ENCODE measurements at regions not wholly inside any gene's neighbourhood (a gene's known extent, or its start where the extent isn't known, plus 50 kb on each side); places are given as distances from the start of the nearest gene placed in this dataset.

DNA sequence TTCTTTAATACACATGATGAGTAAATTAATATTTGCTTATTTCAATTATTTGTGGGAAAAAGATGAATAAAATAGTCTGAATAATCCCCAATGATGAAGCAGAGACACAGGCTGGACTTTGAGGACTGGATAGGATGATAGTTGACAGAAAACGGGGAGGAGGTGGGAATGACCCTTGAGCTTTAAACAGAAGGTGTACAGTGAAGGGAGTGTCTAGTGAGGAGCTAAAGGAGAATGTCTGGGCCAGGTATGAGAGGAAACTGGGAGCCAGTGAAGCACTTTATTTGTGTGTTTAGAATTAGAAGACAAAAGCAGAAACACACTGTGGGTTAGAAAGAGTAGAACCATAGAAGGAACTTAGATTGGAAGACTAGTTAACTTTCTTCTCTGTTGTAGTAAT, 230.4 kb upstream of the CA10 start:
- no peak for TF ChIP-seq POLR2A (IDR thresholded peaks at IDR 0.05)
- TF ChIP-seq, protein P1, sequence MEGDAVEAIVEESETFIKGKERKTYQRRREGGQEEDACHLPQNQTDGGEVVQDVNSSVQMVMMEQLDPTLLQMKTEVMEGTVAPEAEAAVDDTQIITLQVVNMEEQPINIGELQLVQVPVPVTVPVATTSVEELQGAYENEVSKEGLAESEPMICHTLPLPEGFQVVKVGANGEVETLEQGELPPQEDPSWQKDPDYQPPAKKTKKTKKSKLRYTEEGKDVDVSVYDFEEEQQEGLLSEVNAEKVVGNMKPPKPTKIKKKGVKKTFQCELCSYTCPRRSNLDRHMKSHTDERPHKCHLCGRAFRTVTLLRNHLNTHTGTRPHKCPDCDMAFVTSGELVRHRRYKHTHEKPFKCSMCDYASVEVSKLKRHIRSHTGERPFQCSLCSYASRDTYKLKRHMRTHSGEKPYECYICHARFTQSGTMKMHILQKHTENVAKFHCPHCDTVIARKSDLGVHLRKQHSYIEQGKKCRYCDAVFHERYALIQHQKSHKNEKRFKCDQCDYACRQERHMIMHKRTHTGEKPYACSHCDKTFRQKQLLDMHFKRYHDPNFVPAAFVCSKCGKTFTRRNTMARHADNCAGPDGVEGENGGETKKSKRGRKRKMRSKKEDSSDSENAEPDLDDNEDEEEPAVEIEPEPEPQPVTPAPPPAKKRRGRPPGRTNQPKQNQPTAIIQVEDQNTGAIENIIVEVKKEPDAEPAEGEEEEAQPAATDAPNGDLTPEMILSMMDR (IDR thresholded peaks at IDR 0.05): no peak
- TF ChIP-seq POLR2AphosphoS5 (IDR thresholded peaks at IDR 0.05; ENCODE audit: insufficient read depth in 1 of 2, low read depth in 1 of 2): no peak

Data from vagina (tissue), 2 donors.